ENCODE measurements at regions not wholly inside any gene's neighbourhood (a gene's known extent, or its start where the extent isn't known, plus 50 kb on each side); places are given as distances from the start of the nearest gene placed in this dataset.

DNA sequence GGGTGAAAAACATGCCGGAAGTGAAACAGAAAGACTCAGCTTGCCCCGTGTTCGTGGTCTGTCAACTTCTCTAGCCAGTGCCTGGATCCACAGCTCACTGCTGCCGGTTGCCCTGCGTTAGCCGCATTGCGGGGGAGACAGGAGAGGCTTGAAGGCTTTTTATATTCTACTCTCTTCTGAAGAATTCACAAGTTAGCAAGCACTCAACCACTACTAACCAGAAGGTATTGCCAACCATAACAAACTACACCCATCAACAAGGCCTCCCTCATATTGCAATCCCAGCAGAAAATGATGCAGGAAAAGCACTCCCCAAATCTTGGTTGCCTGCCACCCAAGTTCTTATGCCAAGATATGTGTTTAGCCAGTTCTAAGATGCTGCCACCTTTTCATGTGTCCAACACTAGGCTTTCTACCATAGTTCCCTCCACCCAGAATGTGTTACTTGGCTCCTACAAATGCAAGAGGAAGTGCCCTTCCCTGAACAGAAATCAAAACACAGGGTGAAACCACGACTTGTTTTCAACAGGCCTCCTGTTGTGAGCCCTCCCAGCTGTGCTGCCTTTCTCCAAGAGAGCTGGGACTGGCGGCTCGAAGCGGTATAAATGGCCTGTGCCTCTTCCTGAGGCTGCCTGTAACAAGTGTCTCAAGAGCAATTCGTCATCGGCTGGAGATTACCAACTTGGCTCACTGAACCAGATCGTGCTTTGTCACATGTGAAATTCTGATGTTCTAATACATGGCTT is 129.0 kb downstream of the SNX18 start:
- Histone ChIP-seq H3K4me3 (peak overlapping the region in 1 of 4 donors; percentile 4), H3K4me1 (peaks cover 30 to 39% (median 34%) of the 10 kb centered on the region in 4 donors), H3K36me3 (no peaks in the 10 kb centered on the region), H3K27me3 (no peaks in the 10 kb centered on the region), H3K9me3 (no peaks in the 10 kb centered on the region), H3K27ac (peak overlapping the region; percentile 79 to 84 (median 83))
- WGBS, 2 donors, result 23 to 25% methylated on average over 14 of the region's 14 CpGs
- ATAC-seq (ENCODE audit: low FRiP score in 2 of 2), result peak; percentile 82 to 86
- DNase-seq, result peak; percentile 66 to 86
- TF ChIP-seq POLR2A (IDR thresholded peaks at IDR 0.05), result peak in 2 of 4 donors; percentile 11 to 41
- no peak for TF ChIP-seq EP300 (IDR thresholded peaks at IDR 0.05)
- peak in 3 of 6 experiments; percentile 22 to 32 (median 27) for TF ChIP-seq CTCF (IDR thresholded peaks at IDR 0.05)
- peak; percentile 45 to 76 for TF ChIP-seq POLR2AphosphoS5 (IDR thresholded peaks at IDR 0.05)

GRCh38 chr5:54645882-54646355 is 128.4 kb downstream of the SNX18 start:
- ATAC-seq (ENCODE audit: low FRiP score in 2 of 2), result peak in 1 of 2 donors; percentile 25
- Histone ChIP-seq H3K9me3 (no peaks in the 10 kb centered on the region), H3K4me1 (peaks cover 30 to 39% (median 34%) of the 10 kb centered on the region in 4 donors), H3K36me3 (no peaks in the 10 kb centered on the region), H3K4me3 (peak overlapping the region in 1 of 4 donors; percentile 4), H3K27ac (peak overlapping the region; percentile 79 to 84 (median 83)), H3K27me3 (no peaks in the 10 kb centered on the region)
- 56 to 63% methylated on average over 2 of the region's 2 CpGs for WGBS, 2 donors
- no peak for DNase-seq
- no peak for TF ChIP-seq POLR2AphosphoS5 (IDR thresholded peaks at IDR 0.05)
- TF ChIP-seq EP300 (IDR thresholded peaks at IDR 0.05), result no peak
- no peak for TF ChIP-seq POLR2A (IDR thresholded peaks at IDR 0.05)
- TF ChIP-seq CTCF (IDR thresholded peaks at IDR 0.05), result no peak

DNA sequence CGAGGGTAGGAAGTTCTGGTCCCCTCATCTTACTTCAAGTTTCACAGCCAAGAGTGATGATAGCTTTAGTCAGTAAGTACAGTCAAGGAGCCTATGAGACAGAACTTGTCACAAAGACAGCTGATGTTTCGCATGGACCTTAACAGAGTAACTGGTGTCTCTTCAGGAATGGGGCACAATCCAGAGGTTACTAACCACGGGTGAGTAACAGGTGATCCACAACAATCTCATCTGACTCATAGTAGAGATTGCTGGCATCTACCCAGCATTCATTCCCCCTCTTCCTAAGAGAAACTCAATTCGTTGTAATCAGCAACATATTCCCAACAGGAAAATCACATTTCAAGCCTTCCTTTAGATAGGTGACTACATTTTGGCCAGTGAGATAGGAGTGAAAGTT is 126.7 kb downstream of the SNX18 start:
- no peaks in the 10 kb centered on the region for H3K36me3 ChIP-seq
- 79 to 80% methylated on average over 4 of the region's 4 CpGs for WGBS, 2 donors
- no peak for DNase-seq
- H3K4me3 ChIP-seq, result no peak overlapping the region
- H3K4me1 ChIP-seq, result peaks cover 30 to 39% (median 34%) of the 10 kb centered on the region in 4 donors
- peak overlapping the region in 1 of 4 donors; percentile 49 for H3K27ac ChIP-seq
- no peaks in the 10 kb centered on the region for H3K27me3 ChIP-seq
- no peaks in the 10 kb centered on the region for H3K9me3 ChIP-seq
- no peak for ATAC-seq (ENCODE audit: low FRiP score in 2 of 2)
- no peak for TF ChIP-seq EP300 (IDR thresholded peaks at IDR 0.05)
- TF ChIP-seq POLR2AphosphoS5 (IDR thresholded peaks at IDR 0.05), result no peak
- no peak for TF ChIP-seq POLR2A (IDR thresholded peaks at IDR 0.05)
- no peak for TF ChIP-seq CTCF (IDR thresholded peaks at IDR 0.05)

GRCh38 chr5:54643685-54644106 is 126.1 kb downstream of the SNX18 start:
- DNase-seq (no peak), ATAC-seq (ENCODE audit: low FRiP score in 2 of 2) (no peak)
- Histone ChIP-seq H3K4me3 (no peak overlapping the region), H3K36me3 (no peaks in the 10 kb centered on the region), H3K4me1 (peaks cover 30 to 39% (median 34%) of the 10 kb centered on the region in 4 donors), H3K27ac (no peak overlapping the region), H3K27me3 (no peaks in the 10 kb centered on the region), H3K9me3 (no peaks in the 10 kb centered on the region)
- TF ChIP-seq POLR2AphosphoS5 (IDR thresholded peaks at IDR 0.05), result no peak
- TF ChIP-seq EP300 (IDR thresholded peaks at IDR 0.05), result no peak
- no peak for TF ChIP-seq POLR2A (IDR thresholded peaks at IDR 0.05)
- TF ChIP-seq CTCF (IDR thresholded peaks at IDR 0.05), result no peak
- WGBS, 2 donors, result 25 to 38% methylated on average over 4 of the region's 4 CpGs
